ENCODE measurements at regions not wholly inside any gene's neighbourhood (a gene's known extent, or its start where the extent isn't known, plus 50 kb on each side); places are given as distances from the start of the nearest gene placed in this dataset.

GRCh38 chr12:47023953-47024352 lies 55.5 kb upstream of the PCED1B start:
- ChIA-PET POLR2A (no interaction called here), CTCF (ENCODE audit: low intra/inter-chr PET ratio, low total read pairs) (no interaction called here)
- H3K36me3 ChIP-seq (replicated peaks in 1 of 2; ENCODE audit: control insufficient read depth in 1 of 2, insufficient read depth in 2 of 2, low read length in 2 of 2), result no peaks in the 10 kb centered on the region
- TF ChIP-seq FUBP1 (CRISPR knock-in tag; IDR thresholded peaks at IDR 0.05; ENCODE audit: borderline replicate concordance), result no peak
- TF ChIP-seq, protein P1, sequence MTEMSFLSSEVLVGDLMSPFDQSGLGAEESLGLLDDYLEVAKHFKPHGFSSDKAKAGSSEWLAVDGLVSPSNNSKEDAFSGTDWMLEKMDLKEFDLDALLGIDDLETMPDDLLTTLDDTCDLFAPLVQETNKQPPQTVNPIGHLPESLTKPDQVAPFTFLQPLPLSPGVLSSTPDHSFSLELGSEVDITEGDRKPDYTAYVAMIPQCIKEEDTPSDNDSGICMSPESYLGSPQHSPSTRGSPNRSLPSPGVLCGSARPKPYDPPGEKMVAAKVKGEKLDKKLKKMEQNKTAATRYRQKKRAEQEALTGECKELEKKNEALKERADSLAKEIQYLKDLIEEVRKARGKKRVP (CRISPR knock-in tag; IDR thresholded peaks at IDR 0.05), result peak in 1 of 2 experiments; percentile 48; a peak in 1 of 4 replicates
- no peak for TF ChIP-seq GTF3A (CRISPR knock-in tag; conservative IDR thresholded peaks at IDR 0.05)
- WGBS (ENCODE audit: low lambda C conversion rate), result 26% methylated on average over 6 of the region's 6 CpGs
- H3K4me1 ChIP-seq (ENCODE audit: insufficient read depth, low read length), result no peaks in the 10 kb centered on the region
- no peak overlapping the region for H3K4me3 ChIP-seq (replicated peaks in 1 of 3; ENCODE audit: insufficient read depth in 1 of 3, low read depth in 2 of 3, low read length in 3 of 3)
- BruUV-seq (replicated peaks), result no TSS peak
- FAIRE-seq (no peak), ATAC-seq (no peak), DNase-seq (ENCODE audit: low spot score) (no peak)
- H2AFZ ChIP-seq (ENCODE audit: low read length), result no peak overlapping the region
- no peak overlapping the region for H3K4me2 ChIP-seq (ENCODE audit: low read depth, low read length)
- H3K9me3 ChIP-seq (ENCODE audit: low read length), result no peaks in the 10 kb centered on the region
- intact Hi-C loops (cut with micrococcal nuclease; ENCODE audit: unreplicated experiment), result no loop called here
- H3K27ac ChIP-seq (ENCODE audit: extremely low read length, insufficient read depth, low read length), result no peak overlapping the region
- peaks cover 1 to 12% of the 10 kb centered on the region in 2 experiments; a peak in 3 of 5 replicates for H3K27me3 ChIP-seq (ENCODE audit: control insufficient read depth in 1 of 2, insufficient read depth in 2 of 2, low read length in 2 of 2)
- in situ Hi-C loops (cut with HindIII; ENCODE audit: extremely low pct_ligation_motif_present, low pct_unique_long_range_greater_than_20kb), result loop anchor here (5.0 kb wide), 1 partner anchor 682 kb away; no protein-coding TSS in a partner anchor
- no peak overlapping the region for H3K9ac ChIP-seq (ENCODE audit: insufficient read depth, low read depth, low read length)
- no peaks in the 10 kb centered on the region for H4K20me1 ChIP-seq (ENCODE audit: insufficient read depth, low read length)
- H3K79me2 ChIP-seq (ENCODE audit: insufficient read depth, low read length), result no peaks in the 10 kb centered on the region

DNA sequence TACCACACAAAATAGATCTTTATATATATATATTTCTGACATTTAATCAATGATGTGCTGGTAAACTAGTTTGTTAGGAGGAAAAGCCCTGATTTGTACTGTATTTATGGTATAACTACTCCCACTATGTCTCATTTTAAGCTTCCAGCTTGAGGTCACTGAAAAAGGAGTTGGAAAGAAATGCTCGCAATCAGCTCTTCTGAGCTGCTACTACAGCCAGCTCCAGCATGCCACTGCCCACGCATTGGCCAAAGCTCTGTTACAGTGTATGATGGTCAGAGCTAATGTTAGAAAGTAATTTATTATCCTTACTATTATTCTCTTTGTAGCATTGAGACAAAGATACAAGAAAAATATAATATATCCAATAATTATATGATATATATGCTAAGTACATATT lies 55.0 kb upstream of the PCED1B start:
- no peak for FAIRE-seq
- BruUV-seq (replicated peaks), result no TSS peak
- no peaks in the 10 kb centered on the region for H3K36me3 ChIP-seq (replicated peaks in 1 of 2; ENCODE audit: control insufficient read depth in 1 of 2, insufficient read depth in 2 of 2, low read length in 2 of 2)
- no peaks in the 10 kb centered on the region for H3K4me1 ChIP-seq (ENCODE audit: insufficient read depth, low read length)
- H4K20me1 ChIP-seq (ENCODE audit: insufficient read depth, low read length), result no peaks in the 10 kb centered on the region
- ATAC-seq, result no peak
- no peaks in the 10 kb centered on the region for H3K79me2 ChIP-seq (ENCODE audit: insufficient read depth, low read length)
- no peak overlapping the region for H3K4me2 ChIP-seq (ENCODE audit: low read depth, low read length)
- POLR2A ChIA-PET, result no interaction called here
- CTCF ChIA-PET (ENCODE audit: low intra/inter-chr PET ratio, low total read pairs), result no interaction called here
- no peaks in the 10 kb centered on the region for H3K9me3 ChIP-seq (ENCODE audit: low read length)
- H3K27me3 ChIP-seq (ENCODE audit: control insufficient read depth in 1 of 2, insufficient read depth in 2 of 2, low read length in 2 of 2), result peaks cover 1 to 12% of the 10 kb centered on the region in 2 experiments; a peak in 3 of 5 replicates
- in situ Hi-C loops (cut with HindIII; ENCODE audit: extremely low pct_ligation_motif_present, low pct_unique_long_range_greater_than_20kb), result loop anchor here (5.0 kb wide), 1 partner anchor 682 kb away; no protein-coding TSS in a partner anchor
- WGBS (ENCODE audit: low lambda C conversion rate), result 4% methylated on average over 2 of the region's 2 CpGs
- H3K9ac ChIP-seq (ENCODE audit: insufficient read depth, low read depth, low read length), result no peak overlapping the region
- DNase-seq (ENCODE audit: low spot score), result no peak
- H3K4me3 ChIP-seq (replicated peaks in 1 of 3; ENCODE audit: insufficient read depth in 1 of 3, low read depth in 2 of 3, low read length in 3 of 3), result no peak overlapping the region
- no peak for TF ChIP-seq ZNF33B (CRISPR knock-in tag; IDR thresholded peaks at IDR 0.05)
- TF ChIP-seq NPAS2 (CRISPR knock-in tag; IDR thresholded peaks at IDR 0.05; ENCODE audit: borderline replicate concordance), result no peak
- TF ChIP-seq PAX8 (CRISPR knock-in tag; IDR thresholded peaks at IDR 0.05; ENCODE audit: borderline replicate concordance), result no peak
- TF ChIP-seq TEAD2 (CRISPR knock-in tag; IDR thresholded peaks at IDR 0.05), result no peak
- TF ChIP-seq, protein P2, sequence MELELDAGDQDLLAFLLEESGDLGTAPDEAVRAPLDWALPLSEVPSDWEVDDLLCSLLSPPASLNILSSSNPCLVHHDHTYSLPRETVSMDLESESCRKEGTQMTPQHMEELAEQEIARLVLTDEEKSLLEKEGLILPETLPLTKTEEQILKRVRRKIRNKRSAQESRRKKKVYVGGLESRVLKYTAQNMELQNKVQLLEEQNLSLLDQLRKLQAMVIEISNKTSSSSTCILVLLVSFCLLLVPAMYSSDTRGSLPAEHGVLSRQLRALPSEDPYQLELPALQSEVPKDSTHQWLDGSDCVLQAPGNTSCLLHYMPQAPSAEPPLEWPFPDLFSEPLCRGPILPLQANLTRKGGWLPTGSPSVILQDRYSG (CRISPR knock-in tag; IDR thresholded peaks at IDR 0.05), result no peak
- no peak for TF ChIP-seq ZNF562 (CRISPR knock-in tag; IDR thresholded peaks at IDR 0.05; ENCODE audit: borderline replicate concordance)
- TF ChIP-seq ZNF567 (CRISPR knock-in tag; IDR thresholded peaks at IDR 0.05; ENCODE audit: borderline replicate concordance), result no peak
- H3K27ac ChIP-seq (ENCODE audit: extremely low read length, insufficient read depth, low read length), result no peak overlapping the region
- intact Hi-C loops (cut with micrococcal nuclease; ENCODE audit: unreplicated experiment), result no loop called here
- no peak overlapping the region for H2AFZ ChIP-seq (ENCODE audit: low read length)

Measured in HepG2 (cell line).